Activated T-cell treated with anti-CD3 and anti-CD28 coated beads, Interleukin-2, amount 50 U/mL, for 72 hours (primary cell): ENCODE measurements at regions not wholly inside any gene's neighbourhood (a gene's known extent, or its start where the extent isn't known, plus 50 kb on each side); places are given as distances from the start of the nearest gene placed in this dataset.

ENCODE experiments used
- ATAC-seq, 2 donors: fragments of 150-1000 bp; cut with Tn5 transposase; replicated peaks in 1 of 2; 2 replicates each; pipeline ENCODE4 v1.10.0; 2021; ENCODE audit warnings: moderate library complexity in 2 of 2, mild to moderate bottlenecking in 1 of 2
- DNase-seq, 2 donors: peaks; one replicate each; pipeline ENCODE4 v3.0.0; 2021 to 2022; ENCODE audit warnings: mixed read lengths in 1 of 2
- H3K27ac Mint-ChIP-seq: one replicate; pipeline ENCODE4 v1.8.0; 2022; ENCODE audit warnings: mild to moderate bottlenecking, moderate library complexity, mixed read lengths
- H3K27me3 Mint-ChIP-seq: one replicate; pipeline ENCODE4 v1.8.0; 2022; ENCODE audit warnings: low read depth, mixed read lengths
- H3K36me3 Mint-ChIP-seq, 2 donors: one replicate each; pipeline ENCODE4 v1.8.0; 2022; ENCODE audit warnings: mixed read lengths in 2 of 2, mild to moderate bottlenecking in 1 of 2; ENCODE audit not compliant: insufficient read depth in 2 of 2
- H3K4me1 Mint-ChIP-seq: one replicate; pipeline ENCODE4 v1.8.0; 2022; ENCODE audit warnings: low read depth, mixed read lengths
- H3K4me3 Mint-ChIP-seq, 2 donors: one replicate each; pipeline ENCODE4 v1.8.0; 2022; ENCODE audit warnings: mild to moderate bottlenecking in 2 of 2, mixed read lengths in 2 of 2, moderate library complexity in 2 of 2
- H3K9me3 Mint-ChIP-seq, 2 donors: one replicate each; pipeline ENCODE4 v1.8.0; 2022; ENCODE audit warnings: mixed read lengths in 2 of 2

DNA sequence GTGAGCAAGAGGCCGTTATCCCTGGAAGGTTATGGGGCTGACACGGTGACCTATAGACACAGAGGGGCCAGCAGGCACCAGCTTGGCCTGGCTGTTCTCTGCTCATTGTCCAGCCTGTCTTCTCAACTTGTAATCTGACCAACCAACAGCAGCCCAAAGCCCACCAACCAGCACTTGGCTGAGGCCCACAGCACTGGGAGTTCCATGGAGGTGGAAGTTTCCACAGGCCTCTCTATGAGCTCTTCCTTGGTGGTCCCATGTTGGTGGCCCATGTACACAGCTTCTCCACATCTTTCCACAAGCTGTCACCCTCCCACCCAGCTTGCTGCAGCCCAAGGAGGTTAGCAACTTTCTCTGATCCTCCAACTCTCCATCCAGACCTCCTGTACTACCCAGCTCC is 56.2 kb upstream of the KLHL31 start:
- H3K4me1 Mint-ChIP-seq, result peaks cover 14% of the 10 kb centered on the region
- H3K27ac Mint-ChIP-seq, result no peak overlapping the region
- no peak overlapping the region for H3K4me3 Mint-ChIP-seq
- no peaks in the 10 kb centered on the region for H3K36me3 Mint-ChIP-seq
- no peak for ATAC-seq
- peaks cover 31% of the 10 kb centered on the region for H3K27me3 Mint-ChIP-seq
- H3K9me3 Mint-ChIP-seq, result no peaks in the 10 kb centered on the region
- no peak for DNase-seq

DNA sequence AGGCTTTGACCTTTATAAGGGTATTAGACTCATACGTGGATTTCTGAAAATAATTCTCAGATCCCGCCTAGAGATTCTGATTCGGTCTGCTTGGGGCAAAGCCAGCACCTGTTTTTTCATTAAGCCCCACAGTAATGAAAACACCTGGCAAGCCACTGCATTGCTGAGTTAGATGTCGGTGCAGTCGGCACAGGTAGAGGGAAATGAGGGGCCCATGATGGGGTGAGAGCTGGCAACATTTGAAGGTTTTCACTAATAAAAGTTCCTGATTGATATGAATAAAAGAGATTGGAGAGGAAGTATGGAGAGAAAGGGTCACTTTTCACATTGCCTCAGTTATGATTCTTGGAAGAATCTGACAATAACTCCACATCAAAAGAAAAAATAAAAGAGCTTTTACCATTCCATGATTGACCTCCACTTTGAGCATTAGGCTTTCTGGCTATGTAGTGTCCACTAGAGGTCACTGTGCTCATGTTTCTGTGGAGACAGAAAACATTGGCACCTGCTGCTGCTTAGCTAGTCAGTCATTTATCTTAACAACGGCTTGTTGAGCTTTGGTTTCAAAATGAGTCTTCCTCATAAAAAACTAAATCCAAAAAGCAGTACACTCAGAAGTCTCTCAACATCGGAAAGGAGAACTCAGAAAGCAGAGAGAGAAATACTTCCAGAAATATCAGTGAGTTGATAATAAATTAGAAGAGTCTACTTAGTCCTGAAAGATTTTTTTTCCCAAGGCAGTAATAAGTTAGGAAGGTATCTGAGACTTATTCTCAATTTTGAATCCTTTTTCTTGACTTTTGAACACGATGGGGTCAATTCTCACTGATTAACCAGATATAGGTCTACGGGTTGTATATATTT is 53.3 kb upstream of the KLHL31 start:
- H3K4me1 Mint-ChIP-seq, result peaks cover 6% of the 10 kb centered on the region
- ATAC-seq, result peak; percentile 86 to 87
- H3K27me3 Mint-ChIP-seq, result peaks cover 14% of the 10 kb centered on the region
- peak overlapping the region in 1 of 2 donors; percentile 11 for H3K4me3 Mint-ChIP-seq
- peak; percentile 38 to 43 for DNase-seq
- no peaks in the 10 kb centered on the region for H3K9me3 Mint-ChIP-seq
- H3K36me3 Mint-ChIP-seq, result no peaks in the 10 kb centered on the region
- H3K27ac Mint-ChIP-seq, result no peak overlapping the region

DNA sequence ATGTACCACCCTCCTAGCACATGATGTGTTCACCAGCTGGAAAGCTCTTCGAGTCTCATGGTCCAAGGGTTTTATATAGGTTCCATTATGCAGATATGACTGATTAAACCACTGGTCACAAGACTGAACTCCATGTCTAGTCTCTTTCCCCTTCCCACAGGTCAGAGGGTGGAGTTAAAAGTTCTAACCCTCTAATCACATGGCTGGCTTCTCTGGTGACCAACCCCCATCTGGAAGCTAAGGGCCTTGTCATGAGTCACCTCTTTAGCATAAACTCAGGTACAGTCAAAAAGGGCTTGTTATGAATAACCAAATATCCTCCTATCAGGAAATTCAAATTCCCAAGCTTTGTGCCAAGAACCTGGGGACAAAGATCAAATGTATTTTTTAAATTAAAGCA is 52.0 kb upstream of the KLHL31 start:
- H3K36me3 Mint-ChIP-seq, result no peaks in the 10 kb centered on the region
- H3K4me3 Mint-ChIP-seq, result no peak overlapping the region
- H3K9me3 Mint-ChIP-seq, result no peaks in the 10 kb centered on the region
- peak in 1 of 2 donors; percentile 36 for ATAC-seq
- peaks cover 6% of the 10 kb centered on the region for H3K4me1 Mint-ChIP-seq
- peaks cover 11% of the 10 kb centered on the region for H3K27me3 Mint-ChIP-seq
- H3K27ac Mint-ChIP-seq, result no peak overlapping the region
- DNase-seq, result no peak

DNA sequence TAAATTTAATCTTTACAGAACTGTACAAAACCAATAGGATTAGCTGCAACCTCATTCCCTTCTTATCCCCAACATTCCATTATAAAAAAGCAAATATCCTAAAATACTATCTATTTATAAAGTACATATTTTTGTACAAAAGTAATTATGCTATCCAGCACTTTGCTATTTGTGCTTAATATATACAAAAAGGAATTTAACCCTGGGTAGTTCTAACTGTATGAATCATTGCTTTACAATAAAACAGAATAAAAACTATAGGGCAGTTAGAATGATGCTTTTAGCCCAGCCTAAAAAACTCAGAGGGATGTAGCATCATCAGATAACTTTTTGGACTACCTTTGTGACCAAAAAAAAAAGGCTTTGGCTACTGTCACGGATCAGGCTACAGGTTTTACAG is 49.9 kb upstream of the KLHL31 start:
- ATAC-seq, result no peak
- no peak overlapping the region for H3K4me3 Mint-ChIP-seq
- DNase-seq, result no peak
- peaks cover 6% of the 10 kb centered on the region for H3K4me1 Mint-ChIP-seq
- H3K9me3 Mint-ChIP-seq, result no peaks in the 10 kb centered on the region
- no peak overlapping the region for H3K27ac Mint-ChIP-seq
- peaks cover 19% of the 10 kb centered on the region for H3K27me3 Mint-ChIP-seq
- H3K36me3 Mint-ChIP-seq, result no peaks in the 10 kb centered on the region
